Caco-2 (cell line): ENCODE measurements at regions not wholly inside any gene's neighbourhood (a gene's known extent, or its start where the extent isn't known, plus 50 kb on each side); places are given as distances from the start of the nearest gene placed in this dataset.

Experiments
- BruUV-seq: library from RNA; stranded (reverse); fragments of 400-500 nt; replicated peaks from 2 replicates; lab custom pipeline; 2021; lab: Mats Ljungman, UMichigan
- CTCF ChIA-PET: fragments of 300-600 bp; sonication (Branson Sonifier 250); formaldehyde crosslinking; loops from one replicate; lab custom pipeline; 2022; ENCODE audit warnings: antibody characterized with exemption; lab: Charles Lee
- POLR2A ChIA-PET: fragments of 300-600 bp; sonication (Branson Sonifier 250); formaldehyde crosslinking; loops from one replicate; lab custom pipeline; 2022; ENCODE audit warnings: antibody characterized with exemption; lab: Charles Lee
- DNase-seq, 2 experiments: peaks; one replicate each; pipeline versions ENCODE4 v3.0.0 to v3.0.0-alpha.2; 2020 to 2022
- H3K27me3 ChIP-seq: replicated peaks from 2 replicates; pipeline ENCODE4 v1.6.0; 2011; ENCODE audit warnings: low read length; ENCODE audit not compliant: control insufficient read depth, insufficient read depth
- H3K36me3 ChIP-seq: 2 replicates; pipeline ENCODE4 v1.5.1; 2011; ENCODE audit warnings: low read length; ENCODE audit not compliant: control insufficient read depth, insufficient read depth
- H3K4me1 ChIP-seq: fragments of 250-450 bp; sonication (Bioruptor Pico); 2 replicates; pipeline ENCODE4 v1.5.1; 2020; ENCODE audit warnings: mild to moderate bottlenecking
- H3K4me3 ChIP-seq: 2 replicates; pipeline ENCODE4 v1.5.1; 2011; ENCODE audit warnings: low read depth, mild to moderate bottlenecking, control low read depth, low read length
- H3K9me3 ChIP-seq: fragments of 250-450 bp; sonication (Bioruptor Pico); 2 replicates; pipeline ENCODE4 v1.5.1; 2020; ENCODE audit warnings: mild to moderate bottlenecking, moderate library complexity
- H3K27ac Mint-ChIP-seq: one replicate; pipeline ENCODE4 v1.8.0; 2022; ENCODE audit warnings: mixed read lengths; ENCODE audit not compliant: unreplicated experiment
- H3K27me3 Mint-ChIP-seq: one replicate; pipeline ENCODE4 v1.8.0; 2022; ENCODE audit warnings: mixed read lengths; ENCODE audit not compliant: insufficient read depth, unreplicated experiment
- H3K36me3 Mint-ChIP-seq: one replicate; pipeline ENCODE4 v1.8.0; 2022; ENCODE audit warnings: mild to moderate bottlenecking, mixed read lengths; ENCODE audit not compliant: insufficient read depth, unreplicated experiment
- H3K4me1 Mint-ChIP-seq: one replicate; pipeline ENCODE4 v1.8.0; 2022; ENCODE audit warnings: low read depth, mixed read lengths; ENCODE audit not compliant: unreplicated experiment
- H3K4me3 Mint-ChIP-seq: one replicate; pipeline ENCODE4 v1.8.0; 2022; ENCODE audit warnings: mild to moderate bottlenecking, moderate library complexity, mixed read lengths; ENCODE audit not compliant: unreplicated experiment
- H3K9me3 Mint-ChIP-seq: one replicate; pipeline ENCODE4 v1.8.0; 2022; ENCODE audit warnings: mixed read lengths; ENCODE audit not compliant: unreplicated experiment
- intact Hi-C: fragments of 100-400 bp; cut with micrococcal nuclease; formaldehyde crosslinking; loops from one replicate; pipeline ENCODE4 v1.10.0; 2022; ENCODE audit not compliant: unreplicated experiment
- TF ChIP-seq, protein P1 (sequence below), 2 experiments: fragments of 200-600 bp in 1 of 2; IDR thresholded peaks; 1 replicate in 1 of 2; 2 replicates in 1 of 2; pipeline versions ENCODE4 v1.5.1 to v1.8.0; 2011 to 2022; ENCODE audit warnings: antibody characterized with exemption in 1 of 2, control low read depth in 1 of 2, inconsistent platforms in 1 of 2, low read depth in 1 of 2, low read length in 1 of 2, mild to moderate bottlenecking in 1 of 2, moderate library complexity in 1 of 2; ENCODE audit not compliant: insufficient read depth in 1 of 2, severe bottlenecking in 1 of 2, unreplicated experiment in 1 of 2

DNA sequence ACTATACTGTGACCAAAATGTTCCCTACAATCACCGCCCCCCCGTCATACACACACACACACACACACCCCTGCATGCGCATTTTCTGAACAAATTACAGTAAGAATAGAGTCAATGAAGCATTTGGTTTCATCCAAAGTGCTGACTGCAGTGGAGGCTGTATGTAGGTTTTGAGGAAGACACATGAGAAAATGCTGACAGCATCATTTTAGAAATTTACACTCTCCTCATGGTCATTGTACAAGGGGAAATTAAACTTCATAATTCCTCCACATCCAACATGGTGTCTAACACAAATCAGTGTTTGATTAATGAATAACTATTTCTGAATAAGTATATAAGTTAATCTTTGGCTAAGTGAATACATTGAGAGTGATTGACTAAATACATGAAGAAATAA lies 1126.8 kb upstream of the PHF14 start:
- ChIA-PET POLR2A (no interaction called here), CTCF (no interaction called here)
- BruUV-seq: no TSS peak
- no peaks in the 10 kb centered on the region for H3K36me3 Mint-ChIP-seq
- H3K9me3 Mint-ChIP-seq: no peaks in the 10 kb centered on the region
- intact Hi-C loops: no loop called here
- H3K9me3 ChIP-seq: no peaks in the 10 kb centered on the region
- TF ChIP-seq, protein P1, sequence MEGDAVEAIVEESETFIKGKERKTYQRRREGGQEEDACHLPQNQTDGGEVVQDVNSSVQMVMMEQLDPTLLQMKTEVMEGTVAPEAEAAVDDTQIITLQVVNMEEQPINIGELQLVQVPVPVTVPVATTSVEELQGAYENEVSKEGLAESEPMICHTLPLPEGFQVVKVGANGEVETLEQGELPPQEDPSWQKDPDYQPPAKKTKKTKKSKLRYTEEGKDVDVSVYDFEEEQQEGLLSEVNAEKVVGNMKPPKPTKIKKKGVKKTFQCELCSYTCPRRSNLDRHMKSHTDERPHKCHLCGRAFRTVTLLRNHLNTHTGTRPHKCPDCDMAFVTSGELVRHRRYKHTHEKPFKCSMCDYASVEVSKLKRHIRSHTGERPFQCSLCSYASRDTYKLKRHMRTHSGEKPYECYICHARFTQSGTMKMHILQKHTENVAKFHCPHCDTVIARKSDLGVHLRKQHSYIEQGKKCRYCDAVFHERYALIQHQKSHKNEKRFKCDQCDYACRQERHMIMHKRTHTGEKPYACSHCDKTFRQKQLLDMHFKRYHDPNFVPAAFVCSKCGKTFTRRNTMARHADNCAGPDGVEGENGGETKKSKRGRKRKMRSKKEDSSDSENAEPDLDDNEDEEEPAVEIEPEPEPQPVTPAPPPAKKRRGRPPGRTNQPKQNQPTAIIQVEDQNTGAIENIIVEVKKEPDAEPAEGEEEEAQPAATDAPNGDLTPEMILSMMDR (IDR thresholded peaks at IDR 0.05; ENCODE audit: insufficient read depth in 1 of 2, low read depth in 1 of 2, low read length in 1 of 2, severe bottlenecking in 1 of 2, unreplicated experiment in 1 of 2): no peak
- H3K4me3 Mint-ChIP-seq: no peak overlapping the region
- no peaks in the 10 kb centered on the region for H3K4me1 ChIP-seq
- H3K36me3 ChIP-seq: no peaks in the 10 kb centered on the region
- H3K27ac Mint-ChIP-seq: no peak overlapping the region
- H3K27me3 Mint-ChIP-seq: no peaks in the 10 kb centered on the region
- H3K4me3 ChIP-seq: no peak overlapping the region
- H3K4me1 Mint-ChIP-seq: no peaks in the 10 kb centered on the region
- no peak for DNase-seq
- no peaks in the 10 kb centered on the region for H3K27me3 ChIP-seq

DNA sequence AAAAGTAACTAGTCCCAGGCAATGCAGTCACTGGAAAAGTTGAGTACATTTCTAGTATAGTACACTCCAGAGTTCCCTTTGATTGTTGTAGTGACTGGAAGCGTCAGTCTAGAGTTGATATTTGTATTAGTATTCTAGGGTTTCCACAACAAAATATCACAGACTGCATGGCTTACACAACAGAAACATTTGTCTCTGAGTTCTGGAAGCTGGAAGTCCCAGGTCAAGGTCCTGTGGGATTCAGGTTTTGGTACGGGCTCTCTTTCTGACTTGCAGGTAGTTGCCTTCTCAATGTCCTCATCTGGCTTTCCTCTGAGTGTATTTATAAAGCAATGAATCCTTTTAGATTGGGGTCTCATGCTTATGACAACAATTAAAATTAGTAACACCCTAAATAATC lies 1119.1 kb upstream of the PHF14 start:
- TF ChIP-seq, protein P1 (IDR thresholded peaks at IDR 0.05; ENCODE audit: insufficient read depth in 1 of 2, low read depth in 1 of 2, low read length in 1 of 2, severe bottlenecking in 1 of 2, unreplicated experiment in 1 of 2): no peak
- H3K4me3 ChIP-seq: no peak overlapping the region
- CTCF ChIA-PET: no interaction called here
- H3K4me1 ChIP-seq: no peaks in the 10 kb centered on the region
- Mint-ChIP-seq H3K36me3 (no peaks in the 10 kb centered on the region), H3K9me3 (no peaks in the 10 kb centered on the region), H3K4me3 (no peak overlapping the region), H3K4me1 (no peaks in the 10 kb centered on the region), H3K27me3 (no peaks in the 10 kb centered on the region), H3K27ac (no peak overlapping the region)
- intact Hi-C loops: loop anchor here (5.0 kb wide), 1 partner anchor 1808 kb away; no protein-coding TSS in a partner anchor
- no peaks in the 10 kb centered on the region for H3K36me3 ChIP-seq
- H3K27me3 ChIP-seq: no peaks in the 10 kb centered on the region
- no peaks in the 10 kb centered on the region for H3K9me3 ChIP-seq
- no peak for DNase-seq
- BruUV-seq: no TSS peak
- POLR2A ChIA-PET: no interaction called here

DNA sequence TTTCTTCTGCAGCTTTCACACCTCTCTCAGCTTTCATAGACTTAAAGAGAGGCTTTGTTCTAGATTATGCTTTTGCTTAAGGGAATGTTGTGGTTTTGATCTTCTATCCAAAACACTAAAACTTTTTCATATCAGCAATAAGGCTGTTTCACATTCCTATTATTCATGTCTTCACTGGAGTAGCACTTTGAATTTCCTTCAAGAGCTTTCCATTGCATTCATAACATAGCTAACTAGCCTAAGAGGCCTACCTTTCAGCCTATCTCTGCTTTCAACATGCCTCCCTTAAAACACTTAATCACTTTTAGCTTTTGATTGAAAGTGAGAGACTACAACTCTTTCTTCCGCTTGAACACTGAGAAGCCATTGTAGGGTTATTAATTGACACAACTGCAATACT lies 1117.0 kb upstream of the PHF14 start:
- no peaks in the 10 kb centered on the region for H3K4me1 Mint-ChIP-seq
- POLR2A ChIA-PET: no interaction called here
- BruUV-seq: no TSS peak

More for the DNA sequence above, 1117.0 kb upstream of the PHF14 start:
- intact Hi-C loops: loop anchor here (5.0 kb wide), 1 partner anchor 1806 kb away; no protein-coding TSS in a partner anchor
- H3K36me3 Mint-ChIP-seq: no peaks in the 10 kb centered on the region
- Histone ChIP-seq H3K36me3 (no peaks in the 10 kb centered on the region), H3K4me3 (no peak overlapping the region), H3K4me1 (no peaks in the 10 kb centered on the region), H3K9me3 (no peaks in the 10 kb centered on the region), H3K27me3 (no peaks in the 10 kb centered on the region)
- CTCF ChIA-PET: no interaction called here
- H3K27ac Mint-ChIP-seq: no peak overlapping the region
- H3K9me3 Mint-ChIP-seq: no peaks in the 10 kb centered on the region
- TF ChIP-seq, protein P1 (IDR thresholded peaks at IDR 0.05; ENCODE audit: insufficient read depth in 1 of 2, low read depth in 1 of 2, low read length in 1 of 2, severe bottlenecking in 1 of 2, unreplicated experiment in 1 of 2): no peak
- no peak overlapping the region for H3K4me3 Mint-ChIP-seq
- no peaks in the 10 kb centered on the region for H3K27me3 Mint-ChIP-seq
- DNase-seq: no peak
